ENCODE measurements at regions not wholly inside any gene's neighbourhood (a gene's known extent, or its start where the extent isn't known, plus 50 kb on each side); places are given as distances from the start of the nearest gene placed in this dataset.
"Not testable (repeated sequence)": the region's sequence is repeated elsewhere in the genome, so short reads cannot be mapped to it uniquely, and the experiment has no call there.

DNA sequence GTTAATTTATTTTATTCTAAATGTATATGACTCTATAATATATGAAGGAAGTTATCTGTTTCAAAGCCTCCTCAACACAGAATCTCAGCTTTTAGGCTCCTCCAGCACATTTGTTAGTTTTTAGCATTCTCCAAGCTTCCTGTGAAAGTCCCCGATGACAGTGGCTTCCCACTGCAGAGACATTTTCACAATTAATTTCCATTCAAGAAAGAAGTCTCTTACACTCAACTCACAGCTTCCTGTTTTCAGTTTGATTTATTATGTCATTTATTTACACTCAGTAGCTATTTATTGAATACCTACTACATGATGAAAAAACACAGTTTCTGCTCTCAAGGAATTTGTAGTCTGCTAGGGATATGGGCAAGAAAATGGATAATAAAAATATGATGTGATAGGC, 2228.2 kb upstream of the WWC1 start:
- no peak for DNase-seq

- no peak for DNase-seq
Measured at GRCh38 chr5:166068547-166069335, 2222.7 kb upstream of the WWC1 start.

GRCh38 chr5:166073901-166074581, 2217.4 kb upstream of the WWC1 start:
- no peak for DNase-seq

GRCh38 chr5:166074582-166075481, 2216.6 kb upstream of the WWC1 start:
- DNase-seq: no peak

GRCh38 chr5:166083183-166083959, 2208.1 kb upstream of the WWC1 start:
- DNase-seq: no peak

DNA sequence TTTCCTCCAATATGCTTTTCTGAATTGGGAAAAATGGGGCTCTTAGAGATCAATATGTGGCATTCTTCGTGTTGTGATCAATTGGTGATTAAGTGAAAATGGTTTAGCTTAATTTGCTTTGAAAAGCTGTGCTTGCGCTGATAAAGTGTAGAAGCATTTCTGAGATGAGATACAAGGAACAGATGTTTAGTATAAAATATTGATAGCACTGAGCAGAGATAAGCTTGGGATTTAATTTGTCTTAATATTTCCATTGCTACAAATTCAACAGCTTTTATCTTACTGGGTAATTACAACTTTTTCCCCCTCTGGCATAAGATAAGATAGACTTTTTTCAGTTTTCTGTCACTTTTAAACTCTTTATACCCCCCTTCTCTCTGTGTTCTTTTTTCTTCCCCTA, 2204.9 kb upstream of the WWC1 start:
- no peak for DNase-seq

DNA sequence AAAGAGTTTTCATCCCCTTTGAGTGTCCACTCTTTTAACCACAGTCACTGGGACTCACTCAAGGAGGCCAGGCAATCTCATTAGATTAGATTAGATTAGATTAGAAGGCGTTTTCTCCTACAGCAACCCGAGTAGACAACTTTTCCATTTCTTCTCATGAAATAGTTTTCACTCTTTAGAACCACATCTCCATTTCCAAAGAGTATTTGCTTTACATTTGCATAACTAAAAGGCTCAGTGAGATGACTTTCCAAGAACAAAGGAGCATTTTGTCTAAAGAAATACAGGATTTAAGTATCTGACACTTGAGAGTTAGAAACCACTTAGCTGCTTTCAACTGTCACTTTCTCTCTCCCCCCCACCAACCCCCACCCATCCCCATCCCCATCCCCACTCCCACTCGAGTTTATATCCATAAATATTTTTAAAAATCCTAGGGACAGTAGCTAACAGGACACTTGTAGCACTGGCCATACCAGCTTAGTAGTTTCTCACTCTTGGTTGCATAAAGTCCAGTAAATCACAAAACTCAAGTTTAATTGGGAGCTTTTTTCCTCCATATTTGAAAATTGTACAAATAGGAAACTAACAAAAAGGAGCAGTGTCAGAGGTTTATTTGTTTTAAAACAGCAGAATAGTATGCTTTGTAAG, 2202.9 kb upstream of the WWC1 start:
- DNase-seq: no peak

DNA sequence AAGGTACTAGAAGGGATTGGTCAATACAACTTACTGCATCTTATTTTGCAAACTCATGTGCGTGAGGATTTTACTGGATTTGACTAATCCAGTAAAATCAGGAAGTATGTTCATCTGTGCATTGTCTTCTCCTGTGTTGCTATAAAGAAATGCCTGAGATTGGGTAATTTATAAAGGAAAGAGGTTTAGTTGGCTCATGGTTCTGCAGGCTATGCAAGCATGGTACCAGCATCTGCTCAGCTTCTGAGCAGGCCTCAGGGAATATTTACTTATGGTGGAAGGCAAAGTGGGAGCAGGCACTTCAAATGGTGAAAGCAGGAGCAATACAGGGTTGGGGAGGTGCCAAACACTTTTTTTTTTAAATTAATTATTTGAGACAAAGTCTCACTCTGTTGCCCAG, 2199.5 kb upstream of the WWC1 start:
- DNase-seq: no peak

GRCh38 chr5:166093312-166093711, 2198.1 kb upstream of the WWC1 start:
- no peak for DNase-seq

- no peak for DNase-seq
Measured at GRCh38 chr5:166102947-166103346, 2188.5 kb upstream of the WWC1 start.

GRCh38 chr5:166111021-166111420, 2180.4 kb upstream of the WWC1 start:
- DNase-seq: no peak

DNA sequence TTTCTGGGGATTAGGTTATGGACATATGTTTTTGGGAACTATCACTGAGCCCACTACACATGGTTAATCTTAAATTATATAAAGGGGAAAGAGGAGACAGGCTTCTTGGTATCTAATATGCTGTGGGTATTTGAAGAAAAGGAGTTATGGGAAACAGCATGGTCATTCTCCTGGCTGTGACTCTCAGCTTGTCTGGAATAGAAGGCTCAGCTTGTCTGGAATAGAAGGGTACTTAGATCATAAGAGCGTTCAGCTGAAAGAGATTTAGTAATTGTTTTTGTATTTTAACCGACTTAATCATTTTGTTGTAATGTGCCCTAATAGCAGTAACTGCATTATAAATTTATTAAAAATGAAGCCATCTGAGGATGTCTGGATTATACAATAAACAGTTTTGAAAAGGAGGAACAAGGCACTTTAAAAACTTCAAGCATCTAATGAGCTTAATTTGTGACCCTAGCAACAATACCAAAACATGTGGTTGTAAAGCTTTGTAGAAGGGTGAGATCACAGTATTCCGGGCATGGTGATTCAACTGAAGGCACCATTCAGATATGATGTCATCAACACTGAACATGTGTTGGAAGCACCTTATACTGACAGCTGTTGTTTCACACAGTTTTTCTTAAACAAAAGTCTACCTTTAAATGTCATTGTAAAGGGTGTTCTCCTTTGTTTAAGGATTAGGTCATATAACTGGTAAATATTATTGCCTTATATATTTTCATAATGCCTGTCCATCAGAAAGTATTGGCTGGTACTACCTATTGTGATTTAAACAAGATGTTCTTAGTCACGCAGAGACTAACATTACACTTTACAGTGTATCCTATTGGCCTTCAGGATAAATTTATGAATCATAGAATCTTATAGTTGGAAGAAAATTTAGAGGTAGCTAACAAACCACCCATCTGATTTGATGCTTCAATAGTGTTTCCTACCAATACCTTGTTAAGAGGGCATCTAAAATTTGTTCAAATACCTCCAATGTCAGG, 2174.1 kb upstream of the WWC1 start:
- DNase-seq: no peak

DNA sequence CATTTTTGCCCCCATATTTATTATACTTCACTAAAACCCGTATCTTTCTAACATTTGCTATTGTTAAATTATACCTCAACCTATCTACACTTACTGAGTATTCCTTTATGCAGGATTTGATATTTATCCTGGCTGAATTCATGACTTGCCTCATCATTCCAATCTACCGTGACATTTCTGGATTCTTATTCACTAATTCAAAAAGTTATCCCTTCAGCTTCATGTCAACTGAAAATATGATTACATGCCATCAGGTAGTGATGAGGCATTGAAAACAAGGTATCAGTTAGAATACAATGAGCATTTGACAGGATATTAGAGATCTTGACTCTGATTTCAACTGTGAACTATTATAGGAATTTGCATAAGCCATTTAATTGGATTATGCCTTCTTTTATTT, 2171.9 kb upstream of the WWC1 start:
- no peak for DNase-seq

DNA sequence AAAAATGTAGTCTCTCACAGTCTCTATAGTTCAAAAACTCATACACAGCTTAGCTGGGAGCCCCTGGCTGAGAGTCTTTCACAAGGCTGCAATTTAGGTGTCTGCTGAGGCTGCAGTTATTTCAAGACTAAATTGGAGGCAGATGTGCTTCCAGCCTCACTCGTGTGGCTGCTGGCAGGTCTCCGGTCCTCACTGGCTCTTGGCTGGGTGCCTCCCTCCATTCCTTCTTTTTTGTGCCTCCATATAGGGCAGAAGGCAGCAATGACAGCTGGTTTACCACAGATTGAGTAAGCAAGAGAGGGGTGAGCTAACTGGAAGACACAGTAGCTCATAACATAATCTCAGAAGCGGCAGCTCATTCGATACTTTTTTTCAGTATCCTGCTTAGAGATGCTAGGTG, 2167.7 kb upstream of the WWC1 start:
- DNase-seq: no peak

- peak; percentile 4 for DNase-seq
Measured at GRCh38 chr5:166127766-166128570, 2163.5 kb upstream of the WWC1 start.

- not testable (repeated sequence) for DNase-seq
Measured at GRCh38 chr5:166145107-166145506, 2146.3 kb upstream of the WWC1 start.

- DNase-seq: no peak
Measured at GRCh38 chr5:166163996-166164610, 2127.3 kb upstream of the WWC1 start.

GRCh38 chr5:166165596-166165995, 2125.8 kb upstream of the WWC1 start:
- DNase-seq: no peak

- no peak for DNase-seq
Measured at GRCh38 chr5:166166071-166166470, 2125.4 kb upstream of the WWC1 start.

DNA sequence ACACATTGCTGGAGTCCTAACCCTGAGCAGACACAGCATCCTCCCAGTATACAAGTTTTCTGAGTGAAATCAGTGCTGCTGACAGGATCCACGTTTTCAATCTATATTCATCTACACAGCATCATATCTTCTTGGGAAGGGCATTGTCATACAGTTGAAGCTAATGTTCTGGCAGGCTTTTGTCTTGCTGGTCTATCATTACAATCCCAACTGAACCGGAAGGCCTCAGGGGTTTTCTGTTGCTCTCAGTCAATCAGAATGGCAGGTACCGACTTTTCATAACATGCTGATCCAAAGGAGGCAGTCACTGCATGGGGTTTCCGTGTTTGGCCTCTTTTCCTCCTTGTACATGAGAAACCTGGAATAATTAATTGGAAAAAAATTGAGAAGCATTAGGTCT, 2118.8 kb upstream of the WWC1 start:
- DNase-seq: no peak

Data from activated CD4-positive, alpha-beta T cell treated with anti-CD3 and anti-CD28 coated beads, Interleukin-10, Interleukin-2, amounts not matched to agents 100 ng/mL and 50 ng/mL, durations not matched to agents 16 hours and 8 hours (primary cell).